ENCODE measurements at regions not wholly inside any gene's neighbourhood (a gene's known extent, or its start where the extent isn't known, plus 50 kb on each side); places are given as distances from the start of the nearest gene placed in this dataset.

DNA sequence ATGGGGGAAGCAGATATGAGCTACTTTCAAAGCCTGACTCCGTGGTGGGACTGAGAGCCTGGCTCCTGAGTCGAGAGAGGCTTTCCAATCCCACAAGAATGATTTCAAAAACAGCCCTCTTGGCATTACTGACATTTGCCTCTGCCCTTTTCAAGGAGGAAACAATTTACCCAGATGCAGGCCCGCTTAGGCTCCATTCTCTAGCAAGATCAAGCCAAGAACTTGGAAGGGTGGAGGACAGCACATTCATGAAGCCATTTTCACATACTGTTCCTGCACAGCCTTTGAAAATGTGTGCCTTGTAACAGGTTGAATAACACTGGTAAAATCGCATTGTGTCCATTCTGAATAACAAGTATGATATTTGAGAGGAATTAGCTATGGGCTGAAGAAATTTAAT lies 58.2 kb upstream of the EED start:
- Histone ChIP-seq H3K36me3 (ENCODE audit: control insufficient read depth in 1 of 2, insufficient read depth in 2 of 2, low read depth in 1 of 2, low read length in 2 of 2) (no peaks in the 10 kb centered on the region), H3K4ac (ENCODE audit: low read depth in 1 of 2, low read length in 2 of 2) (no peak overlapping the region), H3K23ac (ENCODE audit: low read length in 2 of 2) (no peak overlapping the region), H4K8ac (ENCODE audit: low read length) (no peak overlapping the region), H2AK5ac (ENCODE audit: low read length, severe bottlenecking) (no peak overlapping the region), H3K9me3 (ENCODE audit: control insufficient read depth, low read length) (no peaks in the 10 kb centered on the region), H3K4me1 (ENCODE audit: control insufficient read depth, insufficient read depth, low read depth, low read length) (peaks cover 6% of the 10 kb centered on the region), H3K9ac (ENCODE audit: low read length) (no peak overlapping the region), H3K27me3 (ENCODE audit: control insufficient read depth in 1 of 2, insufficient read depth in 1 of 2, low read length in 2 of 2) (no peaks in the 10 kb centered on the region), H3K27ac (ENCODE audit: low read length, poor library complexity, severe bottlenecking) (no peak overlapping the region), H4K91ac (ENCODE audit: low read length) (no peak overlapping the region), H2BK12ac (ENCODE audit: low read length in 2 of 2) (no peak overlapping the region), H3K14ac (ENCODE audit: low read length in 2 of 2) (no peak overlapping the region), H3K4me2 (ENCODE audit: low read length, poor library complexity, severe bottlenecking) (no peak overlapping the region), H3K4me3 (ENCODE audit: insufficient read depth in 1 of 2, low read depth in 1 of 2, low read length in 2 of 2) (no peak overlapping the region), H2BK5ac (ENCODE audit: low read depth, low read length, poor library complexity, severe bottlenecking) (no peak overlapping the region), H3K79me1 (replicated peaks; ENCODE audit: low read length, poor library complexity, severe bottlenecking) (no peaks in the 10 kb centered on the region), H2BK120ac (ENCODE audit: low read depth, low read length) (no peak overlapping the region), H3K18ac (ENCODE audit: low read depth in 1 of 2, low read length in 2 of 2) (no peak overlapping the region), H2BK15ac (ENCODE audit: low read depth, poor library complexity, severe bottlenecking) (no peak overlapping the region), H2AFZ (ENCODE audit: low read depth, low read length) (no peak overlapping the region)
- DNase-seq = no peak
- WGBS = 90% methylated on average over 4 of the region's 4 CpGs

DNA sequence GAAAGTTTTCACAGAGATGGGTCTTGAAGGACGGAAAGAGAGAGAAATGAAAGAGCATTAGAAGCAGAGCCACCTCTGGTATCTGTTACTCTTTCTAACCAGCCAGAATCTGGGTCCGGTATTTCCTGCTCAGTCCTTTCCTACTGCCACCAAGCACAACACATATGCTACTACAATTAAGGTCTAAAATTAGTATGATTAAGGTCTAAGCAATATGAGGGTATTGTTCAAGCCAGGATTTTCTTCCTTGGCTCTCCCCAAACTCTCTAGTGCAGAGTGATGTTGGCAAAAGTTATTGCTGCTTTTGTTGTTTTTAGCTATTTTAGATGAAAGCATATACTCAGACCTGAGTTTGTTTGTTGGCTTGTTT lies 59.2 kb upstream of the EED start:
- Histone ChIP-seq H3K14ac (ENCODE audit: low read length in 2 of 2) (no peak overlapping the region), H2BK5ac (ENCODE audit: low read depth, low read length, poor library complexity, severe bottlenecking) (no peak overlapping the region)
- DNase-seq = no peak

DNA sequence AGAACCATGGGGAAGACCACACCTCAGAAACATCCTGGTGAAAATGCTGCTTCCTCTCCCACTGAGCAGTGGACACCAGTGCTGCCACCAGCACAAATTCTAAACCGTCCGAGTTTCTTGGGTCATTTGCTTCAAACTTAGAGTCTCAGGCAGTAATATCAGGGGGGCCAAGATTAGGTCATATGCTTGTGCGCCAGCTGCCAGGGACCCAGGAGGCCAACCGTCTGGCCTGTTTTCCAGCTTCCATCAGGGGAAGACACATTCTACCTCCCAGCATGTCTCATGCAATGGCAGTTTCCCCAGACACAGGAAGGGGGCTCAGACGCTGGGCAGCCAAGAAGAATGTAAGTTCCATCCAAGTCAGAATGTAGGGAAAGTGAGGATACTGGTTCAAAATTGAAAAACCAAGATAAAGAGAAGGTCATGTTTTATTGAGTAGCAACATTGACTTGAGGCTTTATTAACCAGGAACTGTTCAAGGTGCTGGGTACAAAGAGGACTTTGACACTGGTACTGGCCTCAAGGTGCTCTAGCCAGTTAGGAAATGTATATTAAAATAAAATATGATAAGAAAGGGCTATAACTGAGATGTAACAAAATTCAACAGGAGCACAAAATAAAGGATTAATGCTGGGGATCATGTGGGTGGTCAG lies 59.7 kb upstream of the EED start:
- no peak overlapping the region for H3K23ac ChIP-seq (ENCODE audit: low read length in 2 of 2)
- H3K4me3 ChIP-seq (ENCODE audit: insufficient read depth in 1 of 2, low read depth in 1 of 2, low read length in 2 of 2) = no peak overlapping the region
- no peak overlapping the region for H2BK120ac ChIP-seq (ENCODE audit: low read depth, low read length)
- H3K27me3 ChIP-seq (ENCODE audit: control insufficient read depth in 1 of 2, insufficient read depth in 1 of 2, low read length in 2 of 2) = no peaks in the 10 kb centered on the region
- H3K4me1 ChIP-seq (ENCODE audit: control insufficient read depth, insufficient read depth, low read depth, low read length) = peaks cover 6% of the 10 kb centered on the region
- H3K79me1 ChIP-seq (replicated peaks; ENCODE audit: low read length, poor library complexity, severe bottlenecking) = no peaks in the 10 kb centered on the region
- H2BK12ac ChIP-seq (ENCODE audit: low read length in 2 of 2) = peak overlapping the region in 1 of 2 experiments; percentile 54
- H3K9me3 ChIP-seq (ENCODE audit: control insufficient read depth, low read length) = no peaks in the 10 kb centered on the region
- H2BK5ac ChIP-seq (ENCODE audit: low read depth, low read length, poor library complexity, severe bottlenecking) = no peak overlapping the region
- H3K14ac ChIP-seq (ENCODE audit: low read length in 2 of 2) = no peak overlapping the region
- no peak for DNase-seq
- H3K27ac ChIP-seq (ENCODE audit: low read length, poor library complexity, severe bottlenecking) = no peak overlapping the region
- 90% methylated on average over 5 of the region's 5 CpGs for WGBS
- no peak overlapping the region for H3K9ac ChIP-seq (ENCODE audit: low read length)
- H3K4me2 ChIP-seq (ENCODE audit: low read length, poor library complexity, severe bottlenecking) = no peak overlapping the region
- no peak overlapping the region for H4K91ac ChIP-seq (ENCODE audit: low read length)
- H2AK5ac ChIP-seq (ENCODE audit: low read length, severe bottlenecking) = peak overlapping the region; percentile 71
- H2AFZ ChIP-seq (ENCODE audit: low read depth, low read length) = no peak overlapping the region
- no peaks in the 10 kb centered on the region for H3K36me3 ChIP-seq (ENCODE audit: control insufficient read depth in 1 of 2, insufficient read depth in 2 of 2, low read depth in 1 of 2, low read length in 2 of 2)
- H4K8ac ChIP-seq (ENCODE audit: low read length) = no peak overlapping the region
- H3K4ac ChIP-seq (ENCODE audit: low read depth in 1 of 2, low read length in 2 of 2) = peak overlapping the region in 1 of 2 experiments; percentile 78
- H3K18ac ChIP-seq (ENCODE audit: low read depth in 1 of 2, low read length in 2 of 2) = peak overlapping the region in 1 of 2 experiments; percentile 49
- H2BK15ac ChIP-seq (ENCODE audit: low read depth, poor library complexity, severe bottlenecking) = peak overlapping the region; percentile 15

More for the DNA sequence above, 59.2 kb upstream of the EED start:
- Histone ChIP-seq H2AFZ (ENCODE audit: low read depth, low read length) (no peak overlapping the region), H2BK15ac (ENCODE audit: low read depth, poor library complexity, severe bottlenecking) (no peak overlapping the region), H4K91ac (ENCODE audit: low read length) (no peak overlapping the region), H3K79me1 (replicated peaks; ENCODE audit: low read length, poor library complexity, severe bottlenecking) (no peaks in the 10 kb centered on the region), H2AK5ac (ENCODE audit: low read length, severe bottlenecking) (no peak overlapping the region), H2BK120ac (ENCODE audit: low read depth, low read length) (no peak overlapping the region), H3K4ac (ENCODE audit: low read depth in 1 of 2, low read length in 2 of 2) (no peak overlapping the region), H4K8ac (ENCODE audit: low read length) (no peak overlapping the region), H3K18ac (ENCODE audit: low read depth in 1 of 2, low read length in 2 of 2) (no peak overlapping the region), H3K4me2 (ENCODE audit: low read length, poor library complexity, severe bottlenecking) (no peak overlapping the region), H3K4me3 (ENCODE audit: insufficient read depth in 1 of 2, low read depth in 1 of 2, low read length in 2 of 2) (no peak overlapping the region), H3K23ac (ENCODE audit: low read length in 2 of 2) (no peak overlapping the region), H3K27me3 (ENCODE audit: control insufficient read depth in 1 of 2, insufficient read depth in 1 of 2, low read length in 2 of 2) (no peaks in the 10 kb centered on the region), H3K27ac (ENCODE audit: low read length, poor library complexity, severe bottlenecking) (no peak overlapping the region), H2BK12ac (ENCODE audit: low read length in 2 of 2) (no peak overlapping the region), H3K4me1 (ENCODE audit: control insufficient read depth, insufficient read depth, low read depth, low read length) (peaks cover 6% of the 10 kb centered on the region), H3K9ac (ENCODE audit: low read length) (no peak overlapping the region), H3K36me3 (ENCODE audit: control insufficient read depth in 1 of 2, insufficient read depth in 2 of 2, low read depth in 1 of 2, low read length in 2 of 2) (no peaks in the 10 kb centered on the region), H3K9me3 (ENCODE audit: control insufficient read depth, low read length) (no peaks in the 10 kb centered on the region)
- WGBS = 83% methylated on average over 1 of the region's 2 CpGs

DNA sequence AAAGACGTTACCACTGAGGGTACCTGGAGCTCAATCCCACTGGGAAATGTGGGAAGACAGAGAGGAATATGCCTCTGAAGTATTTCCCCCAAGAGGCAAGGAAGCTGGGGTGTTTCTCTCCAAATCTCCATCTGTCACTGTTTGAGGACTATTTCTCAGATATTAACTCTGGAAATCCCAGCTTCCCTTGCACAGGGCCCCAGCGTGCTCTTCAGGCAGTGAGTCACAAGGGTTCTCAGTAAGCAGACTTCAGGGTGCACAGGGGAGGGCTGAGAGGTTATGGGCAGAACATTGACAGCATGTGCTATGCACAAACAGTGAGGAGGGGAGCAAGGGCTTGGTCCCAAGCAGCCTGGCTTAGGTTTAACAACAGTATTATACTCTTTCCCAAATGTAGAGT lies 60.9 kb upstream of the EED start:
- Histone ChIP-seq H3K4me3 (ENCODE audit: insufficient read depth in 1 of 2, low read depth in 1 of 2, low read length in 2 of 2) (no peak overlapping the region), H3K27me3 (ENCODE audit: control insufficient read depth in 1 of 2, insufficient read depth in 1 of 2, low read length in 2 of 2) (no peaks in the 10 kb centered on the region), H3K18ac (ENCODE audit: low read depth in 1 of 2, low read length in 2 of 2) (peak overlapping the region in 1 of 2 experiments; percentile 71), H3K4ac (ENCODE audit: low read depth in 1 of 2, low read length in 2 of 2) (peak overlapping the region in 1 of 2 experiments; percentile 17), H3K4me2 (ENCODE audit: low read length, poor library complexity, severe bottlenecking) (no peak overlapping the region), H2AK5ac (ENCODE audit: low read length, severe bottlenecking) (no peak overlapping the region), H3K9me3 (ENCODE audit: control insufficient read depth, low read length) (no peaks in the 10 kb centered on the region), H4K91ac (ENCODE audit: low read length) (no peak overlapping the region), H3K14ac (ENCODE audit: low read length in 2 of 2) (no peak overlapping the region), H3K9ac (ENCODE audit: low read length) (no peak overlapping the region), H2BK5ac (ENCODE audit: low read depth, low read length, poor library complexity, severe bottlenecking) (no peak overlapping the region), H3K27ac (ENCODE audit: low read length, poor library complexity, severe bottlenecking) (no peak overlapping the region), H2AFZ (ENCODE audit: low read depth, low read length) (no peak overlapping the region), H2BK15ac (ENCODE audit: low read depth, poor library complexity, severe bottlenecking) (no peak overlapping the region), H4K8ac (ENCODE audit: low read length) (peak overlapping the region; percentile 46), H2BK120ac (ENCODE audit: low read depth, low read length) (no peak overlapping the region), H2BK12ac (ENCODE audit: low read length in 2 of 2) (peak overlapping the region in 1 of 2 experiments; percentile 47), H3K23ac (ENCODE audit: low read length in 2 of 2) (no peak overlapping the region), H3K36me3 (ENCODE audit: control insufficient read depth in 1 of 2, insufficient read depth in 2 of 2, low read depth in 1 of 2, low read length in 2 of 2) (no peaks in the 10 kb centered on the region), H3K79me1 (replicated peaks; ENCODE audit: low read length, poor library complexity, severe bottlenecking) (no peaks in the 10 kb centered on the region), H3K4me1 (ENCODE audit: control insufficient read depth, insufficient read depth, low read depth, low read length) (peaks cover 6% of the 10 kb centered on the region)
- WGBS = 44% methylated on average over 2 of the region's 2 CpGs
- DNase-seq = peak; percentile 81
